KOPT-K1 (cell line): ENCODE measurements at regions not wholly inside any gene's neighbourhood (a gene's known extent, or its start where the extent isn't known, plus 50 kb on each side); places are given as distances from the start of the nearest gene placed in this dataset.

Experiments used
- H3K27ac ChIP-seq: fragments of 200-600 bp; sonication (generic); 2 replicates; pipeline ENCODE4 v1.5.1; 2016; ENCODE audit warnings: antibody characterized with exemption, mild to moderate bottlenecking, low read depth, low read length; ENCODE audit not compliant: poor library complexity, severe bottlenecking
- H3K36me3 ChIP-seq: fragments of 200-600 bp; sonication (generic); 2 replicates; pipeline ENCODE4 v1.5.1; 2017; ENCODE audit warnings: antibody characterized with exemption, mild to moderate bottlenecking, low read length, moderate library complexity; ENCODE audit not compliant: insufficient read depth
- H3K9me3 ChIP-seq: fragments of 200-600 bp; sonication (generic); 2 replicates; pipeline ENCODE4 v1.5.1; 2017; ENCODE audit warnings: antibody characterized with exemption, low read length, mild to moderate bottlenecking; ENCODE audit not compliant: insufficient read depth, poor library complexity, severe bottlenecking

GRCh38 chr12:92331383-92331782, 185.7 kb upstream of the BTG1 start:
- Histone ChIP-seq H3K27ac (no peak overlapping the region), H3K36me3 (no peaks in the 10 kb centered on the region), H3K9me3 (no peaks in the 10 kb centered on the region)

GRCh38 chr12:92330654-92331053, 185.0 kb upstream of the BTG1 start:
- H3K27ac ChIP-seq, result no peak overlapping the region
- peaks cover 2% of the 10 kb centered on the region for H3K9me3 ChIP-seq
- H3K36me3 ChIP-seq, result no peaks in the 10 kb centered on the region

- no peaks in the 10 kb centered on the region for H3K36me3 ChIP-seq
- no peak overlapping the region for H3K27ac ChIP-seq
- H3K9me3 ChIP-seq, result peaks cover 12% of the 10 kb centered on the region
Observed at GRCh38 chr12:92326877-92327276, 181.2 kb upstream of the BTG1 start.

GRCh38 chr12:92324849-92325500, 179.3 kb upstream of the BTG1 start:
- Histone ChIP-seq H3K36me3 (no peaks in the 10 kb centered on the region), H3K9me3 (peaks cover 12% of the 10 kb centered on the region), H3K27ac (no peak overlapping the region)

- no peaks in the 10 kb centered on the region for H3K36me3 ChIP-seq
Observed at GRCh38 chr12:92312463-92312964, 166.9 kb upstream of the BTG1 start.

GRCh38 chr12:92304371-92305055, 158.9 kb upstream of the BTG1 start:
- Histone ChIP-seq H3K27ac (no peak overlapping the region), H3K9me3 (peaks cover 5% of the 10 kb centered on the region), H3K36me3 (no peaks in the 10 kb centered on the region)

More at GRCh38 chr12:92312463-92312964, 166.9 kb upstream of the BTG1 start:
- Histone ChIP-seq H3K9me3 (no peaks in the 10 kb centered on the region), H3K27ac (no peak overlapping the region)

- Histone ChIP-seq H3K27ac (no peak overlapping the region), H3K9me3 (peaks cover 5% of the 10 kb centered on the region), H3K36me3 (no peaks in the 10 kb centered on the region)
Observed at GRCh38 chr12:92302041-92302829, 156.6 kb upstream of the BTG1 start.

- no peaks in the 10 kb centered on the region for H3K36me3 ChIP-seq
- H3K27ac ChIP-seq, result no peak overlapping the region
- peaks cover 5% of the 10 kb centered on the region for H3K9me3 ChIP-seq
Observed at GRCh38 chr12:92301356-92301755, 155.7 kb upstream of the BTG1 start.

GRCh38 chr12:92300777-92301176, 155.1 kb upstream of the BTG1 start:
- Histone ChIP-seq H3K27ac (no peak overlapping the region), H3K36me3 (no peaks in the 10 kb centered on the region), H3K9me3 (no peaks in the 10 kb centered on the region)

- no peak overlapping the region for H3K27ac ChIP-seq
- no peaks in the 10 kb centered on the region for H3K36me3 ChIP-seq
- no peaks in the 10 kb centered on the region for H3K9me3 ChIP-seq
Observed at GRCh38 chr12:92299744-92300143, 154.1 kb upstream of the BTG1 start.

- Histone ChIP-seq H3K27ac (no peak overlapping the region), H3K9me3 (no peaks in the 10 kb centered on the region), H3K36me3 (no peaks in the 10 kb centered on the region)
Observed at GRCh38 chr12:92299344-92299743, 153.7 kb upstream of the BTG1 start.

- H3K36me3 ChIP-seq, result no peaks in the 10 kb centered on the region
- H3K9me3 ChIP-seq, result no peaks in the 10 kb centered on the region
- H3K27ac ChIP-seq, result no peak overlapping the region
Observed at GRCh38 chr12:92297932-92298696, 152.5 kb upstream of the BTG1 start.

GRCh38 chr12:92297405-92297804, 151.8 kb upstream of the BTG1 start:
- no peaks in the 10 kb centered on the region for H3K9me3 ChIP-seq
- H3K36me3 ChIP-seq, result no peaks in the 10 kb centered on the region
- no peak overlapping the region for H3K27ac ChIP-seq

- H3K36me3 ChIP-seq, result no peaks in the 10 kb centered on the region
- no peak overlapping the region for H3K27ac ChIP-seq
Observed at GRCh38 chr12:92295523-92295922, 149.9 kb upstream of the BTG1 start.

More at GRCh38 chr12:92295523-92295922, 149.9 kb upstream of the BTG1 start:
- no peaks in the 10 kb centered on the region for H3K9me3 ChIP-seq
